ENCODE measurements at regions not wholly inside any gene's neighbourhood (a gene's known extent, or its start where the extent isn't known, plus 50 kb on each side); places are given as distances from the start of the nearest gene placed in this dataset.

DNA sequence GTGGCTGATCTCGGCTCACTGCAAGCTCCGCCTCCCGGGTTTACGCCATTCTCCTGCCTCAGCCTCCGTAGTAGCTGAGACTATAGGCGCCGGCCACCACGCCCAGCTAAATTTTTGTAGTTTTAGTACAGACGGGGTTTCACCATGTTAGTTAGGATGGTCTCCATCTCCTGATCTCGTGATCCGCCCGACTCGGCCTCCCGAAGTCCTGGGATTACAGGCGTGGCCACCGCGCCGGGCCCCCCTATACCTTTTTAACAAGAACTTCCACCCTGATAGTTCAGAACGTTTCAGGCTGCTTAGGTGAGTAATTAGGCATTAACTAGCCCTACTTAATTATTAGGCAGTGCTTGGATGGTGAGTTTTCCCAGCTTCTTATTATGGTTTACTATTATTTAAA lies 552.5 kb downstream of the BCKDHB start:
- intact Hi-C loops (cut with DNase I; ENCODE audit: low total_unique reads): no loop called here
- DNase-seq: peak; percentile 14
- H3K36me3 ChIP-seq (ENCODE audit: low read depth, missing control alignments): no peaks in the 10 kb centered on the region
- WGBS, 2 donors: 59 to 78% methylated on average over 19 of the region's 19 CpGs
- TF ChIP-seq, protein P1, sequence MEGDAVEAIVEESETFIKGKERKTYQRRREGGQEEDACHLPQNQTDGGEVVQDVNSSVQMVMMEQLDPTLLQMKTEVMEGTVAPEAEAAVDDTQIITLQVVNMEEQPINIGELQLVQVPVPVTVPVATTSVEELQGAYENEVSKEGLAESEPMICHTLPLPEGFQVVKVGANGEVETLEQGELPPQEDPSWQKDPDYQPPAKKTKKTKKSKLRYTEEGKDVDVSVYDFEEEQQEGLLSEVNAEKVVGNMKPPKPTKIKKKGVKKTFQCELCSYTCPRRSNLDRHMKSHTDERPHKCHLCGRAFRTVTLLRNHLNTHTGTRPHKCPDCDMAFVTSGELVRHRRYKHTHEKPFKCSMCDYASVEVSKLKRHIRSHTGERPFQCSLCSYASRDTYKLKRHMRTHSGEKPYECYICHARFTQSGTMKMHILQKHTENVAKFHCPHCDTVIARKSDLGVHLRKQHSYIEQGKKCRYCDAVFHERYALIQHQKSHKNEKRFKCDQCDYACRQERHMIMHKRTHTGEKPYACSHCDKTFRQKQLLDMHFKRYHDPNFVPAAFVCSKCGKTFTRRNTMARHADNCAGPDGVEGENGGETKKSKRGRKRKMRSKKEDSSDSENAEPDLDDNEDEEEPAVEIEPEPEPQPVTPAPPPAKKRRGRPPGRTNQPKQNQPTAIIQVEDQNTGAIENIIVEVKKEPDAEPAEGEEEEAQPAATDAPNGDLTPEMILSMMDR (IDR thresholded peaks at IDR 0.05): no peak
- no peak for TF ChIP-seq POLR2A (IDR thresholded peaks at IDR 0.05)
- no peaks in the 10 kb centered on the region for H3K9me3 ChIP-seq
- no peak overlapping the region for H3K27ac ChIP-seq
- no peak overlapping the region for H3K4me3 ChIP-seq
- no peaks in the 10 kb centered on the region for H3K4me1 ChIP-seq
- no peaks in the 10 kb centered on the region for H3K27me3 ChIP-seq

DNA sequence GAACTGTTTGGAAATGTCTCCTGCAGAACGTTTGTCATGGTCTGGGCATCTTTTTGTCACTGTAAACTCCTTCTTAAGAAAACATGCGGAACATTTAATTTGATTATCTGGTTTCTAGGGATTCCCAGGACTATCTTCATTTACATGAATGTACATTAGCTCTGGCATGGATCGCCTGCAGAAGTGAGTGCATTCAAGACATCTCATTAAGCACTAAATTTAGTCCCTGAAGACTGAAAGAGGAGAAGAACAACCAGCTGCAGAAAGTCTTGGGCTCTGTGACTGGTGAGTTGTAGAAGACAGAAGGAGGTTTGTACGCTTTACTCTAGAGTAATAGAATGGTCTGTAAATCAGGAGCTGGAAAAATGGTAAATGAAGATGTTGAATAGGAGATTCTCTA lies 540.7 kb downstream of the BCKDHB start:
- no peaks in the 10 kb centered on the region for H3K4me1 ChIP-seq
- H3K36me3 ChIP-seq (ENCODE audit: low read depth, missing control alignments): no peaks in the 10 kb centered on the region
- intact Hi-C loops (cut with DNase I; ENCODE audit: low total_unique reads): no loop called here
- WGBS, 2 donors: 57 to 60% methylated on average over 4 of the region's 4 CpGs
- H3K4me3 ChIP-seq: no peak overlapping the region
- H3K9me3 ChIP-seq: no peaks in the 10 kb centered on the region
- no peaks in the 10 kb centered on the region for H3K27me3 ChIP-seq
- DNase-seq: no peak
- no peak for TF ChIP-seq POLR2A (IDR thresholded peaks at IDR 0.05)
- TF ChIP-seq, protein P1 (IDR thresholded peaks at IDR 0.05): no peak
- no peak overlapping the region for H3K27ac ChIP-seq

DNA sequence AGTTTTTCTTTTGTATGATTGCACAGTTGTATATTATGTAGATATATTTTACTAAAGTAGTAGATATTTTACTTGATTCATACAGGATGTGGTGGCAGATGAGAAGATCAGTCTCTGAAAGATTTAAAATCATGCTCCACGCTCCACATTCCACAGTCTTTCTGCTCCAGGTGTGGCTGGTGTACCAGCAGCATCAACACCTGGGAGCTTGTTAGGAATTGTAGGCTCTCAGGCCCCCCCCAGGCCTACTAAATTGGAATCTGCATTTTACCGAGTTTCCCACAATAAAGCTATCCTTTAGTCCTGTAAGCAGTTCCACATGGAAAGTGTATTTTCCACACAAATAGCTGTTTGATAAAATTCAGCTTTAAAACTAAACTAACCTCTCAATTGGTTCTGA lies 537.4 kb downstream of the BCKDHB start:
- Histone ChIP-seq H3K9me3 (no peaks in the 10 kb centered on the region), H3K4me3 (no peak overlapping the region), H3K36me3 (ENCODE audit: low read depth, missing control alignments) (no peaks in the 10 kb centered on the region), H3K4me1 (no peaks in the 10 kb centered on the region), H3K27me3 (no peaks in the 10 kb centered on the region), H3K27ac (no peak overlapping the region)
- 71 to 78% methylated on average over 2 of the region's 2 CpGs for WGBS, 2 donors
- no peak for DNase-seq
- TF ChIP-seq POLR2A (IDR thresholded peaks at IDR 0.05): no peak
- TF ChIP-seq, protein P1 (IDR thresholded peaks at IDR 0.05): no peak
- intact Hi-C loops (cut with DNase I; ENCODE audit: low total_unique reads): no loop called here

DNA sequence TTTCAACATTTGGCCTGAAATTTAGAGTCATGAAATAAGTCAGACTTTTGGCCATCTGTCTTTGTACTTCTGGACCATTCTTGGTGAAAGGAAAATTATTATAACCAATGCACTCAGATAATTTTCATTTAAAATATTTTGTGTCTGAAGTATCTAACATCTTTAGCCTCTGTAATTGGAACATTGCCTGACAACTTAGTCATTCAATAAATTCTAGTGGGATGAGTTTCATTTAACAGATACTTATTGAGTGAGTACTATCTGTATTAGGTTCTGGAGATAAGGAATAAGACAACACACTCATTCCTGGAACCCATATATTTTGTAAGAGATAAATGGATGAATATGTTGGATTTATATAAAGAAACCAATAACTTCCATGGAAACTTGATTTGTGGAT lies 536.0 kb downstream of the BCKDHB start:
- Histone ChIP-seq H3K9me3 (no peaks in the 10 kb centered on the region), H3K4me1 (no peaks in the 10 kb centered on the region), H3K27ac (no peak overlapping the region), H3K36me3 (ENCODE audit: low read depth, missing control alignments) (no peaks in the 10 kb centered on the region), H3K4me3 (no peak overlapping the region), H3K27me3 (no peaks in the 10 kb centered on the region)
- TF ChIP-seq, protein P1 (IDR thresholded peaks at IDR 0.05): no peak
- no peak for TF ChIP-seq POLR2A (IDR thresholded peaks at IDR 0.05)
- DNase-seq: no peak
- intact Hi-C loops (cut with DNase I; ENCODE audit: low total_unique reads): no loop called here

DNA sequence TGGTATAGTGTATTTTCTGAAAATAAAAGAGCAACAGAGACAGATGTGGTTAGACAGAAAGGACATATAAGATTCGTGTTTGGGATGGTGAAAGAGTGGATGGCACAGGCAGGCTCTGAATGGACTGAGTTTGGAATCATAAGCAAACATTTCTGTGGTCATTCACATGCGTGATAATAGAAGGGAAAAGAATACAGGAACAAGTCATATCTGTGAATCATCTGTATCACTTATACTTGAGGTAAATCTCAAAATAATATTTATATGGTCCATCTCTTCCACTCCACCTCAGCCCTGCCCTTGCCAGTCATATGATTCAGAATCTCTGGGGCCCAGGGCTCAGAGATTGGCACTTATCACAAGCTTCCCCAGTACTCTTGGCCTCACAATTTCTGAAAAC lies 535.1 kb downstream of the BCKDHB start:
- intact Hi-C loops (cut with DNase I; ENCODE audit: low total_unique reads): no loop called here
- no peak overlapping the region for H3K27ac ChIP-seq
- WGBS, 2 donors: 85 to 88% methylated on average over 2 of the region's 2 CpGs

More for the DNA sequence above, 535.1 kb downstream of the BCKDHB start:
- H3K4me3 ChIP-seq: no peak overlapping the region
- DNase-seq: no peak
- H3K36me3 ChIP-seq (ENCODE audit: low read depth, missing control alignments): no peaks in the 10 kb centered on the region
- no peak for TF ChIP-seq POLR2A (IDR thresholded peaks at IDR 0.05)
- TF ChIP-seq, protein P1 (IDR thresholded peaks at IDR 0.05): no peak
- H3K4me1 ChIP-seq: no peaks in the 10 kb centered on the region
- H3K9me3 ChIP-seq: no peaks in the 10 kb centered on the region
- no peaks in the 10 kb centered on the region for H3K27me3 ChIP-seq

Measured in testis (tissue), 2 donors.